ENCODE measurements at regions not wholly inside any gene's neighbourhood (a gene's known extent, or its start where the extent isn't known, plus 50 kb on each side); places are given as distances from the start of the nearest gene placed in this dataset.
"Not testable (repeated sequence)": the region's sequence is repeated elsewhere in the genome, so short reads cannot be mapped to it uniquely, and the experiment has no call there.

DNA sequence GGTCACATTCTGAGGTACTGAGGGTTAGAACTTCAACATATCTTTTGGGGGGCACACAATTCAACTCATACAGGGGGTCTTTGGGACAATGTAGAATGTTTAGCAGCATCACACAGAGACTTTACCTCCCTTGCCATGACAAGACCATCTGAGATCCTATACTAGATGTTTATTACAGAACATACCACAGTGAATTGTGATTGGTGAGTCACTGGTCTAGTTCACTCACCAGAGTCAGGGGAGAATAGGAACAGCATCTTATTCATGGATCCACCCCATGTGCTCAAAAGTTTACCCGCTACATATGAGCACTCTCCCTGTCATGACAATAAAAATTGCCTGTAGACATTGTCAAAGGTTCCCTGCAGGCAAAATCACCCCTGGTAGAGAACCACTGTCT is 171.1 kb downstream of the HHIPL2 start:
- TF ChIP-seq, protein P1, sequence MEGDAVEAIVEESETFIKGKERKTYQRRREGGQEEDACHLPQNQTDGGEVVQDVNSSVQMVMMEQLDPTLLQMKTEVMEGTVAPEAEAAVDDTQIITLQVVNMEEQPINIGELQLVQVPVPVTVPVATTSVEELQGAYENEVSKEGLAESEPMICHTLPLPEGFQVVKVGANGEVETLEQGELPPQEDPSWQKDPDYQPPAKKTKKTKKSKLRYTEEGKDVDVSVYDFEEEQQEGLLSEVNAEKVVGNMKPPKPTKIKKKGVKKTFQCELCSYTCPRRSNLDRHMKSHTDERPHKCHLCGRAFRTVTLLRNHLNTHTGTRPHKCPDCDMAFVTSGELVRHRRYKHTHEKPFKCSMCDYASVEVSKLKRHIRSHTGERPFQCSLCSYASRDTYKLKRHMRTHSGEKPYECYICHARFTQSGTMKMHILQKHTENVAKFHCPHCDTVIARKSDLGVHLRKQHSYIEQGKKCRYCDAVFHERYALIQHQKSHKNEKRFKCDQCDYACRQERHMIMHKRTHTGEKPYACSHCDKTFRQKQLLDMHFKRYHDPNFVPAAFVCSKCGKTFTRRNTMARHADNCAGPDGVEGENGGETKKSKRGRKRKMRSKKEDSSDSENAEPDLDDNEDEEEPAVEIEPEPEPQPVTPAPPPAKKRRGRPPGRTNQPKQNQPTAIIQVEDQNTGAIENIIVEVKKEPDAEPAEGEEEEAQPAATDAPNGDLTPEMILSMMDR (IDR thresholded peaks at IDR 0.05), result not testable (repeated sequence)
- not testable (repeated sequence) for TF ChIP-seq POLR2A (IDR thresholded peaks at IDR 0.05)
